K562 (cell line): ENCODE measurements at regions not wholly inside any gene's neighbourhood (a gene's known extent, or its start where the extent isn't known, plus 50 kb on each side); places are given as distances from the start of the nearest gene placed in this dataset.

Experiments
- AFF4 ChIP-seq: sonication (generic); formaldehyde crosslinking; IDR thresholded peaks from 2 replicates; pipeline ENCODE4 v1.8.0; 2023; ENCODE audit warnings: mild to moderate bottlenecking, missing genetic modification reagents
- CXXC5 ChIP-seq: fragments of 250-450 bp; sonication (Bioruptor Pico); IDR thresholded peaks from 2 replicates; pipeline ENCODE4 v1.8.0; 2022; ENCODE audit warnings: inconsistent platforms, mild to moderate bottlenecking, moderate library complexity
- ESRRA ChIP-seq: fragments of 450-650 bp; IDR thresholded peaks from 2 replicates; pipeline ENCODE4 v1.6.1; 2014; ENCODE audit warnings: low read depth, mild to moderate bottlenecking, moderate library complexity, borderline replicate concordance
- HOMEZ ChIP-seq: fragments of 250-450 bp; sonication (Bioruptor Pico); IDR thresholded peaks from 2 replicates; pipeline ENCODE4 v1.4.0; 2020; ENCODE audit warnings: mild to moderate bottlenecking, moderate library complexity
- RAD21 ChIP-seq, 2 experiments: fragments of 250-450 bp in 1 of 2; fragments of 450-650 bp in 1 of 2; sonication (Bioruptor Pico) in 1 of 2; formaldehyde crosslinking in 1 of 2; IDR thresholded peaks in 1 of 2; conservative IDR thresholded peaks in 1 of 2; 2 replicates each; pipeline versions ENCODE4 v1.4.0 to v1.8.0; 2020 to 2022; ENCODE audit warnings: mild to moderate bottlenecking in 2 of 2, moderate library complexity in 1 of 2

- TF ChIP-seq HOMEZ (CRISPR knock-in tag) (no peak), CXXC5 (CRISPR knock-in tag) (no peak), AFF4 (CRISPR knock-in tag) (no peak), RAD21 (CRISPR knock-in tag; conservative IDR thresholded peaks at IDR 0.05 in 1 of 2, IDR thresholded peaks at IDR 0.05 in 1 of 2) (no peak), ESRRA (no peak)
These were observed 518.0 kb upstream of the ZFHX3 start for GRCh38 chr16:73565925-73566324.
